Vagina (tissue), 2 donors: ENCODE measurements at regions not wholly inside any gene's neighbourhood (a gene's known extent, or its start where the extent isn't known, plus 50 kb on each side); places are given as distances from the start of the nearest gene placed in this dataset.
"Not testable (repeated sequence)": the region's sequence is repeated elsewhere in the genome, so short reads cannot be mapped to it uniquely, and the experiment has no call there.

Experiments
- CTCF ChIP-seq, 3 experiments: fragments of 450-650 bp in 2 of 3; fragments of 200-600 bp in 1 of 3; sonication (generic) in 1 of 3; IDR thresholded peaks; one replicate each; pipeline ENCODE4 v1.5.1; 2017 to 2019; ENCODE audit warnings: antibody characterized with exemption in 3 of 3, mild to moderate bottlenecking in 2 of 3, moderate library complexity in 2 of 3
- POLR2AphosphoS5 ChIP-seq, 2 donors: sonication (generic); formaldehyde crosslinking; IDR thresholded peaks; one replicate each; pipeline ENCODE4 v1.9.0; 2017; ENCODE audit warnings: antibody characterized with exemption in 2 of 2, mild to moderate bottlenecking in 2 of 2, low read depth in 1 of 2; ENCODE audit not compliant: insufficient read depth in 1 of 2

- TF ChIP-seq CTCF (IDR thresholded peaks at IDR 0.05); POLR2AphosphoS5 (IDR thresholded peaks at IDR 0.05; ENCODE audit: insufficient read depth in 1 of 2, low read depth in 1 of 2): not testable (repeated sequence)
Observed at GRCh38 chr2:231651561-231651960, 56.8 kb upstream of the PTMA start.
